Vagina (tissue), 2 donors: ENCODE measurements at regions not wholly inside any gene's neighbourhood (a gene's known extent, or its start where the extent isn't known, plus 50 kb on each side); places are given as distances from the start of the nearest gene placed in this dataset.
A peak's percentile ranks its signal among the peaks of the same experiment; 100 is the strongest.

Experiments
- DNase-seq, 2 donors: peaks; one replicate each; pipeline ENCODE4 v3.0.0-alpha.2; 2017; ENCODE audit errors: extremely low spot score in 2 of 2
- H3K27ac ChIP-seq: fragments of 200-600 bp; sonication (generic); one replicate; pipeline ENCODE4 v1.5.1; 2019
- H3K27me3 ChIP-seq: fragments of 200-600 bp; sonication (generic); one replicate; pipeline ENCODE4 v1.5.1; 2019
- H3K36me3 ChIP-seq, 2 donors: fragments of 200-600 bp; sonication (generic); one replicate each; pipeline ENCODE4 v1.5.1; 2017 to 2019
- H3K4me1 ChIP-seq: fragments of 200-600 bp; sonication (generic); one replicate; pipeline ENCODE4 v1.5.1; 2019
- H3K4me3 ChIP-seq, 2 donors: fragments of 200-600 bp; sonication (generic); 1 replicate in 1 of 2; 2 replicates in 1 of 2; pipeline ENCODE4 v1.5.1; 2016 to 2019
- H3K9me3 ChIP-seq: fragments of 200-600 bp; sonication (generic); one replicate; pipeline ENCODE4 v1.5.1; 2019
- POLR2A ChIP-seq, 2 donors: fragments of 450-650 bp; IDR thresholded peaks; one replicate each; pipeline ENCODE4 v1.6.1; 2017; ENCODE audit warnings: antibody characterized with exemption in 2 of 2, mild to moderate bottlenecking in 2 of 2, moderate library complexity in 2 of 2
- POLR2AphosphoS5 ChIP-seq, 2 donors: sonication (generic); formaldehyde crosslinking; IDR thresholded peaks; one replicate each; pipeline ENCODE4 v1.9.0; 2017; ENCODE audit warnings: antibody characterized with exemption in 2 of 2, mild to moderate bottlenecking in 2 of 2, low read depth in 1 of 2; ENCODE audit not compliant: insufficient read depth in 1 of 2
- intact Hi-C: fragments of 100-400 bp; cut with DNase I; formaldehyde crosslinking; loops from one replicate; pipeline ENCODE4 v1.15.1; 2023
- TF ChIP-seq, protein P1 (sequence below), 3 experiments: fragments of 450-650 bp in 2 of 3; fragments of 200-600 bp in 1 of 3; sonication (generic) in 1 of 3; IDR thresholded peaks; one replicate each; pipeline ENCODE4 v1.5.1; 2017 to 2019; ENCODE audit warnings: antibody characterized with exemption in 3 of 3, mild to moderate bottlenecking in 2 of 3, moderate library complexity in 2 of 3

DNA sequence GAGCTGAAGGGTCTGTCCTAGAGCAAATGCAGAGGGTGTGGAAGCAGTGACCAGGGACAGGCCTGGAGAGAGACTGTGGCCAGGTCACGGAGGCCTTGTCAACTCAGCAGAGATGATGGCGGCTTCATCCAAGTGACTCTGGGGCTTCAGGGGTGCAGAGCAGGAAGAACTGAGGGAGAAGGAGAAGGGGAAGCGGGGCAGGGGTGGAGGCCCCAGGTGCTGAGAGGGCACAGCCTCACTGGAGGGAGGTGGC is 299.1 kb downstream of the ZNF536 start:
- H3K27me3 ChIP-seq = no peaks in the 10 kb centered on the region

DNA sequence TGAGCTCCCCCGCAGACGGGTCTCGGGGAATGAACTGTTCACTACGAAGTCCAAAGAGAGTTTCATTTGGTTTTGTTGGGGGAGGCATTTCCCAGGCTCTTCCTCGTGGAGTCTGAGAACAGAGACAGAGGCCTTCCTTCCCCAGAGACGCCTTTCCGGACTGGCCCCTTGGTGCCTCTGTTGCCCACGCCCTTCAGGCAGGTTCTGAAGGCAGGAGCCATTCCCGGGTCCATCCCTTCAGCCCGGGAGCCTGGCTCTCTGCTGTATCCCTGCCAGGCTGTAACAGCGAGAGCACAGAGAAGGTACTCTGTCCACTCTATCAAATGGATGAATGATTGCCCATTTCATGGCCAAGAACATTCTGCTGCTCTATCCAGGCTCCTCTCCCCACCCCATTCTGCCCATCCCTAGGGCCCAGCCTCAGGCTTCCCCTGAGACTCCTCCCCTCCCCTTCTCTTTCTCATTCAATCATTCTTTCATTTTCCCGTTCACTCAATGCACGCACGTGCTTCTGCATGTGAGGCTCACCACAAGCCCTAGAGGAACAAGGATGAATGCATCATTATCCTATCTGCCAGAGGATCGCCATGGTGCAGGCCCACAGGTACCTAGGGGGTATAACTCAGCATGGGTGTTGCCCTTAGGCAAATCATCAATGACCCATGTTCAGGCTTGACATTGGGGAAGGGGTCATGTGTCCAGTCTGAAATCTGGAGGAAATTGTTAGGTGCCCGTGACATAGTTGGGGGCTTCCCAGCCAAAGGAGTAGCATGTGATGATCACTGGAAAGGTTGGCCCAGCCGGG is 298.6 kb downstream of the ZNF536 start:
- TF ChIP-seq POLR2AphosphoS5 (IDR thresholded peaks at IDR 0.05; ENCODE audit: insufficient read depth in 1 of 2, low read depth in 1 of 2) (no peak), POLR2A (IDR thresholded peaks at IDR 0.05) (no peak)
- TF ChIP-seq, protein P1, sequence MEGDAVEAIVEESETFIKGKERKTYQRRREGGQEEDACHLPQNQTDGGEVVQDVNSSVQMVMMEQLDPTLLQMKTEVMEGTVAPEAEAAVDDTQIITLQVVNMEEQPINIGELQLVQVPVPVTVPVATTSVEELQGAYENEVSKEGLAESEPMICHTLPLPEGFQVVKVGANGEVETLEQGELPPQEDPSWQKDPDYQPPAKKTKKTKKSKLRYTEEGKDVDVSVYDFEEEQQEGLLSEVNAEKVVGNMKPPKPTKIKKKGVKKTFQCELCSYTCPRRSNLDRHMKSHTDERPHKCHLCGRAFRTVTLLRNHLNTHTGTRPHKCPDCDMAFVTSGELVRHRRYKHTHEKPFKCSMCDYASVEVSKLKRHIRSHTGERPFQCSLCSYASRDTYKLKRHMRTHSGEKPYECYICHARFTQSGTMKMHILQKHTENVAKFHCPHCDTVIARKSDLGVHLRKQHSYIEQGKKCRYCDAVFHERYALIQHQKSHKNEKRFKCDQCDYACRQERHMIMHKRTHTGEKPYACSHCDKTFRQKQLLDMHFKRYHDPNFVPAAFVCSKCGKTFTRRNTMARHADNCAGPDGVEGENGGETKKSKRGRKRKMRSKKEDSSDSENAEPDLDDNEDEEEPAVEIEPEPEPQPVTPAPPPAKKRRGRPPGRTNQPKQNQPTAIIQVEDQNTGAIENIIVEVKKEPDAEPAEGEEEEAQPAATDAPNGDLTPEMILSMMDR (IDR thresholded peaks at IDR 0.05) = no peak
- intact Hi-C loops = no loop called here
- Histone ChIP-seq H3K4me1 (no peaks in the 10 kb centered on the region), H3K27me3 (no peaks in the 10 kb centered on the region), H3K4me3 (no peak overlapping the region), H3K9me3 (no peaks in the 10 kb centered on the region), H3K36me3 (no peaks in the 10 kb centered on the region), H3K27ac (no peak overlapping the region)
- DNase-seq = no peak

More for the DNA sequence above, 299.1 kb downstream of the ZNF536 start:
- DNase-seq = no peak
- TF ChIP-seq POLR2A (IDR thresholded peaks at IDR 0.05) (no peak), POLR2AphosphoS5 (IDR thresholded peaks at IDR 0.05; ENCODE audit: insufficient read depth in 1 of 2, low read depth in 1 of 2) (no peak)
- TF ChIP-seq, protein P1 (IDR thresholded peaks at IDR 0.05) = no peak
- no peaks in the 10 kb centered on the region for H3K36me3 ChIP-seq
- no peaks in the 10 kb centered on the region for H3K9me3 ChIP-seq
- intact Hi-C loops = no loop called here
- no peaks in the 10 kb centered on the region for H3K4me1 ChIP-seq
- H3K4me3 ChIP-seq = no peak overlapping the region
- no peak overlapping the region for H3K27ac ChIP-seq

DNA sequence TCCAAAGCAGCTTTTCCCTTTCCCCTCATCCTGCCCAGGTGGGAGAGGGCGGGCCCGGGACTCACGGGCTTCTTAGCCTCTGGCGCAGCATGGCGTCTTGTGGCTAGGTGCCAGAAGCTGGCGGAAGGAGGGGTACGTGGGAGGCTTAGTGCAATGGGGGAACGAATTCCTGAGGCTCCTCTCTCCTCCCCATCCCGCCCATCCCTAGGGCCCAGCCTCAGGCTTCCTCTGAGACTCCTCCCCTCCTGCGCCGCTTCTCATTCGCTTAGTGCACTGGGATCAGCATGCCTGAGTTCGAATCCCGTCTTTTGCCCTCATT is 297.8 kb downstream of the ZNF536 start:
- Histone ChIP-seq H3K27ac (no peak overlapping the region), H3K36me3 (no peaks in the 10 kb centered on the region), H3K4me3 (no peak overlapping the region), H3K9me3 (no peaks in the 10 kb centered on the region), H3K27me3 (no peaks in the 10 kb centered on the region), H3K4me1 (peaks cover under 1% of the 10 kb centered on the region)
- no peak for DNase-seq
- TF ChIP-seq, protein P1 (IDR thresholded peaks at IDR 0.05) = no peak
- no peak for TF ChIP-seq POLR2AphosphoS5 (IDR thresholded peaks at IDR 0.05; ENCODE audit: insufficient read depth in 1 of 2, low read depth in 1 of 2)
- TF ChIP-seq POLR2A (IDR thresholded peaks at IDR 0.05) = no peak
- intact Hi-C loops = no loop called here

DNA sequence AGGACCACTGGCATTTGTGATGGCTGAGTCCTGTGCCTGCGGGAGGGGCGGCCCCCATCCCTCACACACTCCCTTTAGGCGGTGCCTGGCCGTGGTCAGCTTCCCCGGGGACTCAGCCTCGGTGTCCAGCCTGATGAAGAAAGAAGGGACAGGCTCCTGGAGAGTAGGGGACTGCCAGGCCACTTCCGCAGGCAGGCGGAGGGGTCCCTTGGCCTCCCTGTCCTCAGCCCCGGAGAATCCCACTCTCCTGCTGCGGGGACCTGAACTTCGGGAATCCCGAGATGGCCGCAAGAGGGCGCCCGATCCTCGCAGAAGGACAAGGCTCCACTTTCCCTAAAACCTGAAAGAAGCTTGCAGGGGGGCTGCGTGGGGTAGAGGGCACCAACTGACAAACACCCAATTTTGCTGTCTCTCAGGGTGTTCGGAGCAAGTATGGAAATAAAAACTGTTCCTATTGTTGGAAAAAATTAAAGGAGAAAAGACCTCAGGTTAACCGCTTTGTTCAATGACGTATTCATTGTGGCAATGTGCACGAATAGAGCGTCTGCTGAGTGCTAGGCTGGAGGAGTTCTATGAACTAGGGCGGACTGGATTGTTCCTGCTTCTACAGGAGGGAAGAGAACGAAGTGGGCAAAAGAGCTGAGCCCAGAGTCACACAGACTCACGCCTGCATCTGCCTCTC is 297.3 kb downstream of the ZNF536 start:
- H3K36me3 ChIP-seq = no peaks in the 10 kb centered on the region
- peaks cover 6% of the 10 kb centered on the region for H3K4me1 ChIP-seq
- no peak for TF ChIP-seq POLR2AphosphoS5 (IDR thresholded peaks at IDR 0.05; ENCODE audit: insufficient read depth in 1 of 2, low read depth in 1 of 2)
- TF ChIP-seq POLR2A (IDR thresholded peaks at IDR 0.05) = no peak
- TF ChIP-seq, protein P1 (IDR thresholded peaks at IDR 0.05) = peak; percentile 59 to 81 (median 65)
- no peak for DNase-seq
- no peaks in the 10 kb centered on the region for H3K27me3 ChIP-seq
- H3K9me3 ChIP-seq = no peaks in the 10 kb centered on the region
- H3K27ac ChIP-seq = no peak overlapping the region
- H3K4me3 ChIP-seq = no peak overlapping the region
- intact Hi-C loops = no loop called here

DNA sequence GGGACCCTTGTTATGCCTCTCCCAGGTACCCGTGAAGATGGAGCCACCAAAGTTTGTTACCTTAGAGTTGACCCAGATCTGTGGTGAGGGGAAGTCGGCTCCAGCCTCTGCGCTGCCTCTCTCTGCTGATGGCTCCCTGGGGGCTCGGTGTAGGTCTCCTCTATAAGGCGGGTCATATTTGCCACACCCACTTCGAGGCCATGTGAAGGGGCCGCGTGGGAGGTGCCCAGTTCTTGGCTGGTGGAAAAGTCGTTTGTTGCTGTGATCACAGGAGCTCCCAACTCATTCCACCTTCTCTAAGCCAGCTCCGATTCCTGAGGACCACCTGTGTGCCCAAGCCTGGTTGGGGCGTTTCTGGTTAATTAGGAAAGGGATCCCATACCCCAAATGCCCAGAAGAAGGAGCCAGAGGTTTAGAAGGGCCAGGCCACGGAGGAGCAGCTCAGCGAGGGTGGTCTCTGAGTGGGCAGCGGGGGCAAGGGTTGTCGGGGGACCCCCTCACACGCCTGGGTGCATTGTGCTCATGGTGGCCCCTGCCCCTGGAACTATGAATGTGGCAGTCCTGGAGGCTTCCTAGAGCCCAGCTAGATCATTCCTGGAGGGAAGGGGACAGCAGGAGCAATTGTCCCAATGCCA is 296.5 kb downstream of the ZNF536 start:
- DNase-seq = no peak
- no peaks in the 10 kb centered on the region for H3K36me3 ChIP-seq
- no peaks in the 10 kb centered on the region for H3K27me3 ChIP-seq
- H3K4me1 ChIP-seq = peaks cover 8% of the 10 kb centered on the region
- H3K4me3 ChIP-seq = no peak overlapping the region
- TF ChIP-seq POLR2AphosphoS5 (IDR thresholded peaks at IDR 0.05; ENCODE audit: insufficient read depth in 1 of 2, low read depth in 1 of 2) (no peak), POLR2A (IDR thresholded peaks at IDR 0.05) (no peak)
- no peaks in the 10 kb centered on the region for H3K9me3 ChIP-seq
- no peak overlapping the region for H3K27ac ChIP-seq
- intact Hi-C loops = no loop called here
